ENCODE measurements at regions not wholly inside any gene's neighbourhood (a gene's known extent, or its start where the extent isn't known, plus 50 kb on each side); places are given as distances from the start of the nearest gene placed in this dataset.

GRCh38 chr6:22064558-22064957 is 232.3 kb downstream of the PRL start:
- TF ChIP-seq RCOR1 (IDR thresholded peaks at IDR 0.05; ENCODE audit: low read length) (no peak), MXI1 (IDR thresholded peaks at IDR 0.05; ENCODE audit: low read depth, low read length) (no peak), RXRA (IDR thresholded peaks at IDR 0.05; ENCODE audit: borderline replicate concordance, low read depth) (no peak)
- DNase-seq = no peak
- Histone ChIP-seq H3K4me1 (ENCODE audit: control insufficient read depth in 1 of 2, insufficient read depth in 2 of 2, low read depth in 1 of 2, low read length in 1 of 2) (peaks cover 6% of the 10 kb centered on the region in 2 experiments; a peak in 2 of 4 replicates), H3K27ac (ENCODE audit: low read depth in 2 of 2, low read length in 1 of 2) (no peak overlapping the region), H3K9ac (no peak overlapping the region), H3F3A (replicated peaks; ENCODE audit: insufficient read depth) (peaks cover 8% of the 10 kb centered on the region), H2AFZ (ENCODE audit: low read depth) (no peak overlapping the region), H3K9me3 (no peaks in the 10 kb centered on the region), H3K27me3 (ENCODE audit: insufficient read depth) (no peaks in the 10 kb centered on the region), H4K20me1 (ENCODE audit: insufficient read depth) (no peaks in the 10 kb centered on the region), H3K36me3 (replicated peaks in 1 of 2; ENCODE audit: control insufficient read depth in 1 of 2, insufficient read depth in 2 of 2, low read length in 1 of 2) (peaks cover 0 to 3% of the 10 kb centered on the region in 2 experiments), H3K4me3 (ENCODE audit: low read depth in 2 of 2, low read length in 1 of 2) (no peak overlapping the region), H3K79me2 (ENCODE audit: insufficient read depth) (no peaks in the 10 kb centered on the region), H3K4me2 (no peak overlapping the region), H3K9me2 (no peaks in the 10 kb centered on the region)
- CTCF ChIA-PET = no interaction called here
- POLR2A ChIA-PET = no interaction called here
- WGBS (ENCODE audit: low lambda C conversion rate) = 89% methylated on average over 1 of the region's 1 CpG

- H3K27ac ChIP-seq (ENCODE audit: low read depth in 2 of 2, low read length in 1 of 2) = peak overlapping the region; percentile 18 to 41; a peak in 2 of 4 replicates
- peaks cover 0 to 3% of the 10 kb centered on the region in 2 experiments for H3K36me3 ChIP-seq (replicated peaks in 1 of 2; ENCODE audit: control insufficient read depth in 1 of 2, insufficient read depth in 2 of 2, low read length in 1 of 2)
- no peak overlapping the region for H3K9ac ChIP-seq
- 94% methylated on average over 1 of the region's 1 CpG for WGBS (ENCODE audit: low lambda C conversion rate)
- no peak overlapping the region for H2AFZ ChIP-seq (ENCODE audit: low read depth)
- POLR2A ChIA-PET = no interaction called here
- no peaks in the 10 kb centered on the region for H4K20me1 ChIP-seq (ENCODE audit: insufficient read depth)
- peaks cover 8% of the 10 kb centered on the region for H3F3A ChIP-seq (replicated peaks; ENCODE audit: insufficient read depth)
- peaks cover 15 to 16% of the 10 kb centered on the region in 2 experiments; a peak in 2 of 4 replicates for H3K4me1 ChIP-seq (ENCODE audit: control insufficient read depth in 1 of 2, insufficient read depth in 2 of 2, low read depth in 1 of 2, low read length in 1 of 2)
- H3K27me3 ChIP-seq (ENCODE audit: insufficient read depth) = no peaks in the 10 kb centered on the region
- CTCF ChIA-PET = no interaction called here
- H3K4me2 ChIP-seq = no peak overlapping the region
- no peak overlapping the region for H3K4me3 ChIP-seq (ENCODE audit: low read depth in 2 of 2, low read length in 1 of 2)
- no peaks in the 10 kb centered on the region for H3K79me2 ChIP-seq (ENCODE audit: insufficient read depth)
- no peaks in the 10 kb centered on the region for H3K9me3 ChIP-seq
- H3K9me2 ChIP-seq = no peaks in the 10 kb centered on the region
- DNase-seq = no peak
- TF ChIP-seq USF2 (IDR thresholded peaks at IDR 0.05; ENCODE audit: borderline replicate concordance, low read depth, low read length) (no peak), RFX5 (IDR thresholded peaks at IDR 0.05; ENCODE audit: low read length) (no peak), USF1 (IDR thresholded peaks at IDR 0.05; ENCODE audit: borderline replicate concordance, low read depth) (no peak), CTCF (IDR thresholded peaks at IDR 0.05) (no peak), FOXM1 (IDR thresholded peaks at IDR 0.05; ENCODE audit: low read depth) (no peak), EZH2phosphoT487 (IDR thresholded peaks at IDR 0.05; ENCODE audit: borderline replicate concordance, low read depth) (no peak), REST (IDR thresholded peaks at IDR 0.05; ENCODE audit: low read depth, low read length) (no peak), ELF1 (IDR thresholded peaks at IDR 0.05) (no peak), NFIC (IDR thresholded peaks at IDR 0.05; ENCODE audit: borderline replicate concordance) (no peak), JUND (IDR thresholded peaks at IDR 0.05) (no peak), NRF1 (IDR thresholded peaks at IDR 0.05; ENCODE audit: low read depth, low read length) (no peak), SMC3 (IDR thresholded peaks at IDR 0.05; ENCODE audit: low read depth, low read length) (no peak), FOSL2 (IDR thresholded peaks at IDR 0.05; ENCODE audit: borderline replicate concordance, low read depth) (no peak), TCF12 (IDR thresholded peaks at IDR 0.05) (no peak), SIN3A (IDR thresholded peaks at IDR 0.05; ENCODE audit: borderline replicate concordance, low read depth, low read length) (no peak), RXRA (IDR thresholded peaks at IDR 0.05; ENCODE audit: borderline replicate concordance, low read depth) (no peak), POLR2AphosphoS5 (IDR thresholded peaks at IDR 0.05; ENCODE audit: low read depth, low read length) (no peak), TEAD4 (IDR thresholded peaks at IDR 0.05; ENCODE audit: borderline replicate concordance, insufficient read depth) (no peak), YY1 (IDR thresholded peaks at IDR 0.05; ENCODE audit: low read depth) (no peak)
Observed at GRCh38 chr6:22067122-22067521, 229.7 kb downstream of the PRL start.
